ENCODE measurements at regions not wholly inside any gene's neighbourhood (a gene's known extent, or its start where the extent isn't known, plus 50 kb on each side); places are given as distances from the start of the nearest gene placed in this dataset.

- TF ChIP-seq CTCF (IDR thresholded peaks at IDR 0.05) = no peak
- TF ChIP-seq REST (IDR thresholded peaks at IDR 0.05; ENCODE audit: insufficient read depth in 1 of 2, low read depth in 2 of 2, low read length in 1 of 2) = no peak
Observed at GRCh38 chr6:9745966-9746365, 668.9 kb downstream of the TFAP2A start.

Measured in Panc1 (cell line).